GM10266 (cell line): ENCODE measurements at regions not wholly inside any gene's neighbourhood (a gene's known extent, or its start where the extent isn't known, plus 50 kb on each side); places are given as distances from the start of the nearest gene placed in this dataset.

Source experiments
- DNase-seq: peaks from one replicate; pipeline ENCODE4 v3.0.0; 2012; ENCODE audit errors: extremely low spot score
- CTCF ChIP-seq: IDR thresholded peaks from 2 replicates; pipeline ENCODE4 v1.5.1; 2012; ENCODE audit warnings: mild to moderate bottlenecking, low read depth; ENCODE audit not compliant: control insufficient read depth, insufficient read depth; ENCODE audit errors: missing control alignments

GRCh38 chr9:14529054-14529453 is 164.2 kb downstream of the ZDHHC21 start:
- DNase-seq, result no peak

GRCh38 chr9:14526504-14526903 is 166.7 kb downstream of the ZDHHC21 start:
- no peak for DNase-seq
- no peak for TF ChIP-seq CTCF

More at GRCh38 chr9:14529054-14529453, 164.2 kb downstream of the ZDHHC21 start:
- TF ChIP-seq CTCF, result no peak

- DNase-seq, result no peak
- no peak for TF ChIP-seq CTCF
These were observed 167.4 kb downstream of the ZDHHC21 start for GRCh38 chr9:14525856-14526255.

- TF ChIP-seq CTCF, result no peak
- no peak for DNase-seq
These were observed 168.2 kb downstream of the ZDHHC21 start for GRCh38 chr9:14524873-14525515.

- no peak for DNase-seq
- TF ChIP-seq CTCF, result no peak
These were observed 169.7 kb downstream of the ZDHHC21 start for GRCh38 chr9:14523545-14523944.

- no peak for TF ChIP-seq CTCF
- no peak for DNase-seq
These were observed 170.4 kb downstream of the ZDHHC21 start for GRCh38 chr9:14522627-14523379.

- no peak for DNase-seq
- TF ChIP-seq CTCF, result no peak
These were observed 172.9 kb downstream of the ZDHHC21 start for GRCh38 chr9:14520341-14520740.
